HG03520 (cell line): ENCODE measurements at regions not wholly inside any gene's neighbourhood (a gene's known extent, or its start where the extent isn't known, plus 50 kb on each side); places are given as distances from the start of the nearest gene placed in this dataset.

ENCODE experiments used
- ATAC-seq: cut with Tn5 transposase; IDR thresholded peaks from one replicate; pipeline ENCODE4 v1.9.1; 2021; ENCODE audit warnings: mild to moderate bottlenecking, moderate library complexity; ENCODE audit not compliant: unreplicated experiment

DNA sequence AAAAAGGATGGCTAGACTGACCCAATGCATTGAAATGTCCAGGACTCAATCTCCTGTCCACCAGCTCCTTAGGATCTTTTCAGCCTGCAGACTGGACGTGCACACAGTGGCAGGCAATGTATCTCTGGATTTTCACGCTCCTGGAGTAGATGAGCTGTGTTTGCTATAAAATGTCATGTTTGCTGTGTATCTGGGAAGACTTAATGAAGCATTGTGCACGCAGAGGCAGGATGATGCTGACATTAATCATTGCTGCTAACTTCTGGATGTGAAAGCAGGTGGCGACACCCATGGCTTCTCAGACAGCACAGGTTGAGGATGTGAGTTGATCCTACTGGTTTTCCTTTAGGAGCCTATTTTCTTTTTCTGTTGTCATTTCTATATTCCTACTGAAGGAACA lies 133.1 kb upstream of the PCSK2 start:
- no peak for ATAC-seq

DNA sequence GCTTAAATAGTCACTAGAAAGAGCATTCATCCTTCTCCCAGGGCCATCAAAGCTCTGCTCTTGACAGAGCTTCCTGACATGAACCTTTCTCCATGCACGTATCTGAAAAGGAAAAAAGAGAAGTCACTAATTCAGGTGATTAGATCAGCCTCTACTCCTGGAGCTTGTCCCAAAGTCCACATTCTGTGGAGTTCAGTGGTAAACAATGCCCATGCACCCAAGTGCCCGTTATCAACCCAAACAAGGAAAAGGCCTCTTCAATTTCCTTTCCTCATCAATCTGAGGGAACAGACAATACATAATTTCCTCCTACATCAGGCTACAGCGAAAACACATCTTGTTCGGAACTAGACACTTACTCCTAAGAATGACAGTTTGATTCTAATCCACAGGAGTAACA lies 129.2 kb upstream of the PCSK2 start:
- ATAC-seq, result no peak

- ATAC-seq, result no peak
These were observed 126.3 kb upstream of the PCSK2 start for GRCh38 chr20:17100506-17100905.

DNA sequence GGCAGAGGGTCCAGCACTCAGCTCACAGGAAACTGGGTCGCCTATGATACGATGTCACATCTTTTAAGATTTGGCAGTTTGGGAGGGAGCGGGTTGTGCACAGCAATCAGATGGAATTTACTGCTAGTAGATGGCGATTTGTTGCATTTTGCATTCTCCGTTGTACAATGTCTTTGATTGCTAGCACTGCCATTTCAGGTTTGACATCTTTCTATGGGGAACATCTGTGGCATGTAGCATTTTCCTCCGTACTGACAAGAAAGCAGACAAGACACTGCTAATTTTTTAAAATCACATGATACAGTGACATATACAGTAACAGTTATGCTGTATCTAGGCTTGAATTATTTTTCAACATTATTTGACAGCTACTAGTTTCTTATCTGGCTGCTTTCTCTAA lies 119.7 kb upstream of the PCSK2 start:
- no peak for ATAC-seq

DNA sequence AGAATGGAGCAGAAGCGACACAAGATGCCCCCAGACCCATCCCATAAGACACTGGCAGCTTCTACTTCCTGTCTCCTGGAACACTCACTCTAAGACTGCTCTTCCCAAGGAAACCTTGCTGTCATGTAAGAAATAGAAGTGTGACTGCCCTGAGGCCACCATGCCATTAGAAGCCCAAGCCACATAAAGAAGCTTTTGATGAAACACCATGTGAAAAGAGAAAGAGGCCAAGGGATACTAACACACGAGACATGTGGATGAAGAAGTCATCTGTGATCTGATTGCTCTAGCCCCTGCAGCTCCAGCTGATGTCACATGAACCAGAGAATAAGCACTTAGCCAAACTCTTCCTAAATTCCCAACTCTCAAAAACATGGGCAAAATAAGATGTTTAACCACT lies 117.9 kb upstream of the PCSK2 start:
- ATAC-seq, result no peak

GRCh38 chr20:17109307-17109706 lies 117.5 kb upstream of the PCSK2 start:
- ATAC-seq, result no peak

DNA sequence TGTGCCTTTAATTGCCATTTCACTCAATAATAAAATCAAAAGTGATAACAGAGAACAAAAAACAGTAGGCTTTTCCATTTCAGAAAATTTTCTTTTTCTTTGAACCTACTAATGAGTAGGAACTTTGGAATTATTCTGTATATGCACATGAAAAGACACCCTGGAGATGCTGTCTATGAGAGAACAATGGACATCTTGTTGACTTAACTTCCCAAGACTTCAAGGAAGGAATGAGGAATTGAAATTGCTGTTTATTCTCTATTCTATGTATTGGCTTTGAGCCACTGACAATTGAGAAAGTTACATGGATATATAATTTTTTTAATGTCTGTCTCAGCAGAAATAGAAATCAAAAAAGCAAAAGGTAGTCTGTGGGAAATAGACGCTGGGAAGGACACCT lies 98.6 kb upstream of the PCSK2 start:
- ATAC-seq, result no peak

DNA sequence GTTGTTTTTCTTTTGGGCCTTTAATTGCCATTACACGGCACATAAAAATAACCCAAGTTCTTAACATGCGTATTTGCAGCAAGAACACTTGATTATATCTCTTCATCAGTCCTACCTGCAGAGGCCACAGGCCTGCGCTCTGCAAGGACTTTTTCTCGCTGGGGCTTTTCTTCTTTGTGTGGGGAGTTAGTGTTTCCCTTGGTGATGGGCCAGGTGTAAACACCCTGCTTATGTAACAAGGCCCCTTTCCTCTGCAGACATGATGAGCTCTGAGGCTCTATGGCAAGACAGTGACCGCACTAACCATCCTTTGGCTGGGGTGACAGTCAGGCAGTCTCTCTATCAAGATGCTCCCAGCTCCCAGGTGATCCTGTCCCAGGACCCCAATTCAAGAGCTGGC lies 97.8 kb upstream of the PCSK2 start:
- ATAC-seq, result no peak

DNA sequence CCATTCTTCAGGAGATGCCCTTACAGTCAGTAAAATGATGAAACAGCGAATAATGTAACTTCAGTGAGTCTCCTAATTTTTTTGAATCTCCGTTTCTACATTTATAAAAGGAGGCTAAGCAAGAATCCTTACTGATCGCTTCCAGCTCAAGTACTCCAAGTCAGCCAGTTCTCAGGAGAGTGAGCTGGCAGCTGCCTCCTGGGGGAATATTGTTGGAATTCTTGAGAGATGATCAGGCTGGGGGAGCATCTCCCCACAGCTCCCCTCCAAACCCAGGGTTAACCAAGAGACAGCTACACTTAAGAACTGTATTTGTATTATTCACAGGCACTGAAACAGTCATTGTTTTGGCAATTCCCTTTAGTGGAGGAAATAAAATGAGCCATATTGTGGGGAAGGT lies 89.1 kb upstream of the PCSK2 start:
- no peak for ATAC-seq

GRCh38 chr20:17138237-17138636 lies 88.6 kb upstream of the PCSK2 start:
- ATAC-seq, result no peak

- ATAC-seq, result no peak
These were observed 85.9 kb upstream of the PCSK2 start for GRCh38 chr20:17140894-17141293.

- no peak for ATAC-seq
These were observed 85.3 kb upstream of the PCSK2 start for GRCh38 chr20:17141568-17141967.

GRCh38 chr20:17142666-17143065 lies 84.2 kb upstream of the PCSK2 start:
- ATAC-seq, result no peak

DNA sequence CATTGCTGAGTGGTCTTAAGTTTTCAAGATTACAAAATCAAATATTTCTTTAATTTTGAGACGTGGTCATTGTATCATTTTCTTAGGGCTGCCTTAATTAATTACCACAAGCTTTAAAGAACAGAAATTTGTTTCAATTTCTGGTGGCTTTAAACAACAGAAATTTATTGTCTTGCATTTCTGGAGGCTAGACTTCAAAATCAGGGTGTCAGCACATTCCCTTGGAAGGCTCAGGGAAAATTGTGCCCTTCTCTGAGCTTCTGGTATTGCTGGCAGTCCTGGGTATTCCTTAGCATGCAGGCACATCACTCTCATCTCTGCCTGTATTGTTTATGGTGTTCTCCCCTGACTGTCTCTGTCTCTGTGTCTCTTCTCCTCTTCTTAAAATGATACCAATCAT lies 76.0 kb upstream of the PCSK2 start:
- no peak for ATAC-seq

GRCh38 chr20:17155401-17155800 lies 71.4 kb upstream of the PCSK2 start:
- no peak for ATAC-seq

- no peak for ATAC-seq
These were observed 68.1 kb upstream of the PCSK2 start for GRCh38 chr20:17158701-17159100.

- ATAC-seq, result no peak
These were observed 65.0 kb upstream of the PCSK2 start for GRCh38 chr20:17161673-17162481.

GRCh38 chr20:17168026-17168612 lies 58.7 kb upstream of the PCSK2 start:
- ATAC-seq, result no peak

- ATAC-seq, result no peak
These were observed 57.2 kb upstream of the PCSK2 start for GRCh38 chr20:17169585-17170136.

DNA sequence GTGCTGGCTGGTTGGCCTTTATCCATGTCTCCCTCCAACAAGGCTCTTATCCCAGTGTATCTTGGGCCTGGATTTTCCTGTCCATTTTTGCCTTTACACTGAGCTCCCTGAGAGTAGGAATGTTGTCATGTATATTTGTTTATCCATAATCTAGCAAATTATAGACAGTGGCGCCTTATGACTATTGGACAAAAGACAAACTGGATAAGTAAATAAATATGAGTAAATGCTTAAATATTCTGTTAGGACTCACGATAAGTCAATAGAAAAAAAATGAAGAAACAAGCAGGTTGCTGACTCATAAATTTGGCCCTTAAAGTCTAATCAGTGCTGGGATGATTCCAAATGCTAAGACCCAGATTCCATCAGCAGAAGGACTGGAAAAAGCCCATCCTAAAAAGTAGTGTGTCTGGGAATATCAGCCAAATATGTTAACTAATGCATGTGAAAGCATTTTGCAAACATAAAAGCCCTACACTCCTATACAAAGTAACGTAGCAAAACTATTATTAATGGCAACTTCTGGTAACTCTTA lies 55.0 kb upstream of the PCSK2 start:
- no peak for ATAC-seq

DNA sequence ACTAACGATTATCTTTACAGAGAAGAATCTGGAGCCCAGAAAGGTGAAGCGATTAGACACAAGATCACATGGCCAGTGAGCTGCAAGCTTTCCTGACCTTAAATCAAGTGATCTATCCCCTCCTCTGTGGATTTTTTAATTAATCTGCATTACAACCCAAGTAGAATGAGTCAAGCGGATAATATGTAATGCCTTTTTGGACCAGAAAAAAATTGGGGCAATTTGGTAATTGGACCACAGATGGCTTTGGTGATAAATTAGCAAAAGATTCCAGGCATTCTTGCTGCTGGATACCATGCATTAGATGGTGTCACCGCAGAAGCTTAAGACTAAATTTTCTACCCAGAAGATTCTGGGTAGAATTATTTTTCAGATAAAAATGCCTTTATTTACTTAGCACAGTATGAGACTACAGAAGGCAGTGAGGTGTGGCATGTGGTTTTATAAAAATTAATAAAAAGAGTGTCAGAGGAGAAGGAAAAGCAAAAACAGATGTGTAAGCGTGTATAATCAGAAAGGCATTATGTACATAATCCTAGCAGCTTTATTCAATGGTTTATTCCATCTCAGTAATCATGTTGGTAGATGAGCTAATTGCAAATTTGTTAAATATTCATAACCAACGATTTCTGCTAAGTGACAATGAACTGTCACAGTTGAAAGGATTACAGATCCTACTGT lies 53.9 kb upstream of the PCSK2 start:
- ATAC-seq, result no peak
